ENCODE measurements at regions not wholly inside any gene's neighbourhood (a gene's known extent, or its start where the extent isn't known, plus 50 kb on each side); places are given as distances from the start of the nearest gene placed in this dataset.

DNA sequence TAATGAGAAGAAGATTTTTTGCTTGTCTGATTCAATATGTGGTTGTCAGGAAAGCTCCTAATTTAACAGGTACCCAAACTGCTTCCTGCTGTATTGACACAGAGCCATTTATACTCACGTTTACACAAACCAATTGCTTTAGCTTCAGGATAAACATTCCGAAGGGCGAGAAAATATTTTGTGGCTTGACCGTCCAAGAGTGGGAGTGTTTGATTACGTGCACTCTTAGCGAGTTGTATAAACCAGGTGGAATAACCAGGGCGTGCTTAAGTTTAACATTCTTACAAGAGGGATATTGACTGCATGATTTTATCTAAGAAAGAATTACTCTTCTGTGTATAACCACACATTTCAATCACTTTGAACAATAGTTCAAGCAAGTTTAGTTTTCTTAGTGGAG is 278.7 kb upstream of the TYRP1 start:
- H3K9me3 ChIP-seq (ENCODE audit: control insufficient read depth in 4 of 4, insufficient read depth in 3 of 4, low read length in 3 of 4) = no peaks in the 10 kb centered on the region
- ATAC-seq (ENCODE audit: insufficient read depth, low FRiP score) (peak; percentile 27), DNase-seq (peak in 2 of 3 donors; percentile 12 to 17)
- H3K4me3 ChIP-seq = no peak overlapping the region
- H3K4me1 ChIP-seq (ENCODE audit: control insufficient read depth in 5 of 5, insufficient read depth in 5 of 5, low read length in 5 of 5) = no peaks in the 10 kb centered on the region
- WGBS, 2 donors = 39 to 53% methylated on average over 7 of the region's 7 CpGs
- no peak overlapping the region for H3K27ac ChIP-seq (ENCODE audit: low read depth in 1 of 2, low read length in 1 of 2)
- no peaks in the 10 kb centered on the region for H3K27me3 ChIP-seq (ENCODE audit: control insufficient read depth in 3 of 3, insufficient read depth in 3 of 3, low read length in 2 of 3)
- no peak overlapping the region for H3K9ac ChIP-seq (ENCODE audit: insufficient read depth in 1 of 2, low read length in 2 of 2)
- TF ChIP-seq, protein P1, sequence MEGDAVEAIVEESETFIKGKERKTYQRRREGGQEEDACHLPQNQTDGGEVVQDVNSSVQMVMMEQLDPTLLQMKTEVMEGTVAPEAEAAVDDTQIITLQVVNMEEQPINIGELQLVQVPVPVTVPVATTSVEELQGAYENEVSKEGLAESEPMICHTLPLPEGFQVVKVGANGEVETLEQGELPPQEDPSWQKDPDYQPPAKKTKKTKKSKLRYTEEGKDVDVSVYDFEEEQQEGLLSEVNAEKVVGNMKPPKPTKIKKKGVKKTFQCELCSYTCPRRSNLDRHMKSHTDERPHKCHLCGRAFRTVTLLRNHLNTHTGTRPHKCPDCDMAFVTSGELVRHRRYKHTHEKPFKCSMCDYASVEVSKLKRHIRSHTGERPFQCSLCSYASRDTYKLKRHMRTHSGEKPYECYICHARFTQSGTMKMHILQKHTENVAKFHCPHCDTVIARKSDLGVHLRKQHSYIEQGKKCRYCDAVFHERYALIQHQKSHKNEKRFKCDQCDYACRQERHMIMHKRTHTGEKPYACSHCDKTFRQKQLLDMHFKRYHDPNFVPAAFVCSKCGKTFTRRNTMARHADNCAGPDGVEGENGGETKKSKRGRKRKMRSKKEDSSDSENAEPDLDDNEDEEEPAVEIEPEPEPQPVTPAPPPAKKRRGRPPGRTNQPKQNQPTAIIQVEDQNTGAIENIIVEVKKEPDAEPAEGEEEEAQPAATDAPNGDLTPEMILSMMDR (IDR thresholded peaks at IDR 0.05; ENCODE audit: control extremely low read depth, extremely low read depth) = no peak
- H3K36me3 ChIP-seq (ENCODE audit: control insufficient read depth in 4 of 4, insufficient read depth in 4 of 4, low read length in 4 of 4) = no peaks in the 10 kb centered on the region

DNA sequence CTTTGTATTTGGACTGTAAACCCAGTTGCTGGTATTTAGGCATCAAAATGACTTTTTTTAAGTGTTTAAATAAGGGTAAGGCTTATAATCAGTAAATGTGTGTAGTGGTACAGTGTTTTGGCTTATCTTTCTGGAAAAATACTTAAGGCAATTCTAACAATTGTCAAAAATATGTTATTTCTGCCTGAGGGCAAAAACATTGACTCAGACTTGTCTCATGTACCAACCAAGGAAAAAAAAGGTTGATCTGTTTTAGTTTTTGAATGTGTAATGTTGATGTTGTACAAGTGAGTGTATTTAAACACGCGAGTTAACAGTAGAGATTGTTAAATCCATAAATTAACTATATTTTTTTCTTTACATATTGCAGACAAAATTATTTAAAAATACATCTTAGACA is 277.8 kb upstream of the TYRP1 start:
- 80 to 83% methylated on average over 2 of the region's 2 CpGs for WGBS, 2 donors
- Histone ChIP-seq H3K36me3 (ENCODE audit: control insufficient read depth in 4 of 4, insufficient read depth in 4 of 4, low read length in 4 of 4) (no peaks in the 10 kb centered on the region), H3K27ac (ENCODE audit: low read depth in 1 of 2, low read length in 1 of 2) (no peak overlapping the region), H3K4me1 (ENCODE audit: control insufficient read depth in 5 of 5, insufficient read depth in 5 of 5, low read length in 5 of 5) (no peaks in the 10 kb centered on the region), H3K9me3 (ENCODE audit: control insufficient read depth in 4 of 4, insufficient read depth in 3 of 4, low read length in 3 of 4) (no peaks in the 10 kb centered on the region), H3K9ac (ENCODE audit: insufficient read depth in 1 of 2, low read length in 2 of 2) (no peak overlapping the region), H3K27me3 (ENCODE audit: control insufficient read depth in 3 of 3, insufficient read depth in 3 of 3, low read length in 2 of 3) (no peaks in the 10 kb centered on the region), H3K4me3 (no peak overlapping the region)
- ATAC-seq (ENCODE audit: insufficient read depth, low FRiP score) (no peak), DNase-seq (no peak)
- TF ChIP-seq, protein P1 (IDR thresholded peaks at IDR 0.05; ENCODE audit: control extremely low read depth, extremely low read depth) = no peak

DNA sequence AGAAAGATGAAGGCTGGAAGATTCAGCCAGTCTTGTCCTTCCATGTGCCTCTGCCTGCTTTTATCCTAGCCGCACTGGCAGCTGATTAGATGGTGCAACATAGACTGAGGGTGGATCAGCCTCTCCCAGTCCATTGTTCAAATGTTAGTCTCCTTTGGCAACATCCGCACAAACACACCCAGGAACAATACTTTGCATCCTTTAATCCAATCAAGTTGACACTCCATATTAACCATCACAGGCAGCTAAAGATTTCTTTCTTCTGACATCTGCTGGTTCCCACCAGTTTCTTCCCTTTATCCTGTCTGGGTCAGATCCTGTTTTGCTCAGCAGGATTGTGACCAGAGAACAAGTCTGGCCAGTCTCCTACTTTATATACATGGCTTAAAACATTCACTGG is 276.5 kb upstream of the TYRP1 start:
- Histone ChIP-seq H3K36me3 (ENCODE audit: control insufficient read depth in 4 of 4, insufficient read depth in 4 of 4, low read length in 4 of 4) (no peaks in the 10 kb centered on the region), H3K9ac (ENCODE audit: insufficient read depth in 1 of 2, low read length in 2 of 2) (no peak overlapping the region), H3K27me3 (ENCODE audit: control insufficient read depth in 3 of 3, insufficient read depth in 3 of 3, low read length in 2 of 3) (no peaks in the 10 kb centered on the region), H3K9me3 (ENCODE audit: control insufficient read depth in 4 of 4, insufficient read depth in 3 of 4, low read length in 3 of 4) (no peaks in the 10 kb centered on the region), H3K27ac (ENCODE audit: low read depth in 1 of 2, low read length in 1 of 2) (no peak overlapping the region), H3K4me3 (no peak overlapping the region), H3K4me1 (ENCODE audit: control insufficient read depth in 5 of 5, insufficient read depth in 5 of 5, low read length in 5 of 5) (no peaks in the 10 kb centered on the region)
- TF ChIP-seq, protein P1 (IDR thresholded peaks at IDR 0.05; ENCODE audit: control extremely low read depth, extremely low read depth) = no peak
- WGBS, 2 donors = 88 to 89% methylated on average over 2 of the region's 2 CpGs
- no peak for DNase-seq
- no peak for ATAC-seq (ENCODE audit: insufficient read depth, low FRiP score)

DNA sequence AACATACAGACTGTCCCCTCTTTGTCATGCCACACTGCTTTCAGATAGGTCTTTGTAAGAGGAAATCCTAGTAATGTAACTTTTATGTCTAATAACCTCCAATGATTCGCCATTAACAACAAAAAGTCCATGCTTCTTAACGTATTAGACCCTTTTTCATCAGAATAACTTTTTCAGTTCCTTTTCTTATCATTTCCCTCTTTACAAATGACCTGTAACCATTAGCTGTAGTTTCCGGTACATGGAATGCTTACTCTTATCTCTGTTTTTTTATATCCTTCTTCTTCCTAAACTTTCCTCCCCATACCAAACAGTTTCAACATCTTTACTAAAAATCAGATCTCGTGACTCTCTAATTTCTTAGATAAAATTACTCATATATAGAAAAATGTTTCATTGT is 268.9 kb upstream of the TYRP1 start:
- Histone ChIP-seq H3K9ac (ENCODE audit: insufficient read depth in 1 of 2, low read length in 2 of 2) (no peak overlapping the region), H3K9me3 (ENCODE audit: control insufficient read depth in 4 of 4, insufficient read depth in 3 of 4, low read length in 3 of 4) (peaks cover 0 to 2% (median 0%) of the 10 kb centered on the region in 4 donors), H3K4me3 (no peak overlapping the region), H3K4me1 (ENCODE audit: control insufficient read depth in 5 of 5, insufficient read depth in 5 of 5, low read length in 5 of 5) (no peaks in the 10 kb centered on the region), H3K27ac (ENCODE audit: low read depth in 1 of 2, low read length in 1 of 2) (no peak overlapping the region), H3K27me3 (ENCODE audit: control insufficient read depth in 3 of 3, insufficient read depth in 3 of 3, low read length in 2 of 3) (no peaks in the 10 kb centered on the region), H3K36me3 (ENCODE audit: control insufficient read depth in 4 of 4, insufficient read depth in 4 of 4, low read length in 4 of 4) (no peaks in the 10 kb centered on the region)
- WGBS, 2 donors = 66 to 73% methylated on average over 4 of the region's 4 CpGs
- ATAC-seq (ENCODE audit: insufficient read depth, low FRiP score) (no peak), DNase-seq (no peak)
- TF ChIP-seq, protein P1 (IDR thresholded peaks at IDR 0.05; ENCODE audit: control extremely low read depth, extremely low read depth) = no peak

Data from lung (tissue), 11 donors.